Peyer's patch (tissue), 4 donors: ENCODE measurements at regions not wholly inside any gene's neighbourhood (a gene's known extent, or its start where the extent isn't known, plus 50 kb on each side); places are given as distances from the start of the nearest gene placed in this dataset.

Experiments used
- DNase-seq, 3 donors: peaks; one replicate each; pipeline ENCODE4 v3.0.0-alpha.2; 2017 to 2019
- H3K27ac ChIP-seq, 4 donors: fragments of 200-600 bp; sonication (generic); one replicate each; pipeline ENCODE4 v1.5.1; 2016 to 2019
- H3K27me3 ChIP-seq, 2 donors: fragments of 200-600 bp; sonication (generic); one replicate each; pipeline ENCODE4 v1.5.1; 2019
- H3K36me3 ChIP-seq, 3 donors: fragments of 200-600 bp; sonication (generic); one replicate each; pipeline ENCODE4 v1.5.1; 2016 to 2019
- H3K4me1 ChIP-seq, 4 donors: fragments of 200-600 bp; sonication (generic); one replicate each; pipeline ENCODE4 v1.5.1; 2016 to 2019
- H3K4me3 ChIP-seq, 4 donors: fragments of 200-600 bp; sonication (generic); 1 replicate in 3 of 4; 2 replicates in 1 of 4; pipeline ENCODE4 v1.5.1; 2016 to 2019; ENCODE audit warnings: mild to moderate bottlenecking in 1 of 4
- H3K9me3 ChIP-seq, 4 donors: fragments of 200-600 bp; sonication (generic); one replicate each; pipeline ENCODE4 v1.5.1; 2016 to 2019; ENCODE audit warnings: mild to moderate bottlenecking in 1 of 4
- CTCF ChIP-seq, 6 experiments: fragments of 450-650 bp in 4 of 6; fragments of 200-600 bp in 2 of 6; sonication (generic) in 1 of 6; IDR thresholded peaks; one replicate each; pipeline ENCODE4 v1.5.1; 2017 to 2019; ENCODE audit warnings: antibody characterized with exemption in 6 of 6, mild to moderate bottlenecking in 3 of 6, moderate library complexity in 1 of 6
- POLR2A ChIP-seq, 2 donors: fragments of 450-650 bp; IDR thresholded peaks; one replicate each; pipeline ENCODE4 v1.5.1; 2017; ENCODE audit warnings: antibody characterized with exemption in 2 of 2, mild to moderate bottlenecking in 2 of 2, moderate library complexity in 2 of 2

DNA sequence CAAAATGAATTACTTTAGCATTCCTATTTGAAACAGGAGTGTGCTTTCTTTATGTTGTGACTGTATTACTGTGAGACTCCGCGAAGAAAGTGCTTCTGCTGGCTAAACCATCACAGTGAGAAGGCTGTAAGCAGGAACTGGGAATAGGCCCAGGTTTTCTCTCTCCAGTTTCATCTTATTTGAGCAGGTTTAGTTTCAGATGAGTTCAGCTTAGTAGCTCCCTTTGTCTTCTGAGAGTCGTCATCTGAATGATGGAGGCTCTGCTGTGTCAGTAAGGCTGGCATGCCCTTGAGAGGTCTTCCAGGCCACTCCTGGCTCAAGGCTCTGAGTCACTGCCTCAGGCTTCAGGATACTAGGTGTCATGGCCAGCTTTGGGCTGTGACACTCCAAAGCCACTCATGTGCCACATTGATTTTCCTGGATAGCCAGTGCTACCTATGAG, 205.6 kb upstream of the RGS6 start:
- DNase-seq = no peak
- H3K36me3 ChIP-seq = peaks cover 0 to 44% (median 0%) of the 10 kb centered on the region in 3 donors
- H3K27ac ChIP-seq = no peak overlapping the region
- H3K9me3 ChIP-seq = no peaks in the 10 kb centered on the region
- no peak overlapping the region for H3K4me3 ChIP-seq
- H3K4me1 ChIP-seq = no peaks in the 10 kb centered on the region
- no peak for TF ChIP-seq CTCF (IDR thresholded peaks at IDR 0.05)
- TF ChIP-seq POLR2A (IDR thresholded peaks at IDR 0.05) = no peak
- no peaks in the 10 kb centered on the region for H3K27me3 ChIP-seq

DNA sequence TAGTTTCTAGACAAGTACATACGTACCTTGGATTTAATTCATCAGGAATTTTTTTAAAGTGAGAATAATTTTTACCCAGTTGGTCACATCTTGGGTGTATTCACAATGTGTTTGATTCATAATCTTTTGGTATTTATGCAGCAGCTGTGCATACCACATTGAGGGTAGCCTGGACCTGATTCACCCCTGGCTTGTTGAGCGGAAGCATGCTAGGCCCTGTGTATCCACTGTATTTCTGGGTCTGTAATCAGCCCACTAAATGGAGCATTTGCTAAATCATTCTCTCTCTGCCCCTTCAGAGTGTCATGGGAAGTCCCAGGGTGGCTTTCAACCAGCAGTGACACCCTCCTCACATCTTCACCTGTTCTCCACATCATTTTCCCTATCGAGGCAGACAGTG, 203.8 kb upstream of the RGS6 start:
- TF ChIP-seq POLR2A (IDR thresholded peaks at IDR 0.05) (no peak), CTCF (IDR thresholded peaks at IDR 0.05) (no peak)
- Histone ChIP-seq H3K4me3 (no peak overlapping the region), H3K9me3 (no peaks in the 10 kb centered on the region), H3K27me3 (no peaks in the 10 kb centered on the region), H3K36me3 (peaks cover 0 to 57% (median 0%) of the 10 kb centered on the region in 3 donors), H3K4me1 (no peaks in the 10 kb centered on the region), H3K27ac (no peak overlapping the region)
- DNase-seq = no peak

DNA sequence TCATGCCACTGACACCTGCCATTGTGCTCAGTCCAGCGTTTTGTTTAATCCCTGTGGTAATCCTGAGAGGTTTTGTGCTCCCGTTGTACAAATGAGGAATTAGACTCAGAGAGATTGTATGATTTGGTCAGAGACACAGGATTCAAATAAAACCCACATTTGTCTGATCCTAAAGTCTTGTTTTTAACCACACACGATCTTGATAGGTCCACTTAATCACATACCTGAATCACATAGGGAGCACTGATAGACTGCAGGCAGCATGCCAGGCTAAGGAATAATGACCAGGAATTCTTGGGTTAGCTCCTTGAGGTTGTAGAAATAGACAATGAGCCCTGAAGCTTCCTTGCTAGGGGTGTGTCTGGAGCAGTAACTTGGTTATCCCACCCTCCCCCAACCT, 202.6 kb upstream of the RGS6 start:
- Histone ChIP-seq H3K36me3 (peaks cover 0 to 62% (median 0%) of the 10 kb centered on the region in 3 donors), H3K4me3 (no peak overlapping the region), H3K27me3 (no peaks in the 10 kb centered on the region), H3K4me1 (no peaks in the 10 kb centered on the region), H3K9me3 (no peaks in the 10 kb centered on the region), H3K27ac (no peak overlapping the region)
- no peak for TF ChIP-seq POLR2A (IDR thresholded peaks at IDR 0.05)
- TF ChIP-seq CTCF (IDR thresholded peaks at IDR 0.05) = no peak
- no peak for DNase-seq

DNA sequence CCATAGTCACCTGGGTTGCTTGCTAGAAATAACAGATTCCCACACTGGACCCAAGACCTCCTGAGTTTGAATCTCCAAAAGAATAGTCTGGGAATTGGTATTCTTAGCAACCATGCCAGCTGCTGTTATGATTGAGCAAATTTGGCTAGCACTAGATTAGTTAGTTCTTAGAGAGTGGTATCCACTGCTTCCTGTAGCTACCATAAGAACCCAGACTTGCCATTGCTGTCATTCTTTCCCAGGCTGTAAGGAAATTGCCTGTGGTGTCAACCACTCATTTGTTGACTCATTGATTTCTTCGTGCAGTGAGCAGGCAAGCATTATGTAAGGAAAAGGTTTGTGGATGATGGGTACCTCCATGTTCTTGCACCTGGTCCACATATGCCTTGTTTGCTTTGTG, 201.8 kb upstream of the RGS6 start:
- Histone ChIP-seq H3K36me3 (peaks cover 0 to 66% (median 0%) of the 10 kb centered on the region in 3 donors), H3K9me3 (no peaks in the 10 kb centered on the region), H3K27ac (no peak overlapping the region), H3K4me3 (no peak overlapping the region), H3K27me3 (no peaks in the 10 kb centered on the region), H3K4me1 (no peaks in the 10 kb centered on the region)
- TF ChIP-seq CTCF (IDR thresholded peaks at IDR 0.05) (no peak), POLR2A (IDR thresholded peaks at IDR 0.05) (no peak)
- DNase-seq = no peak

GRCh38 chr14:71731096-71731495, 201.1 kb upstream of the RGS6 start:
- Histone ChIP-seq H3K4me3 (no peak overlapping the region), H3K27ac (no peak overlapping the region), H3K27me3 (no peaks in the 10 kb centered on the region), H3K9me3 (no peaks in the 10 kb centered on the region), H3K36me3 (peaks cover 0 to 72% (median 0%) of the 10 kb centered on the region in 3 donors), H3K4me1 (no peaks in the 10 kb centered on the region)
- TF ChIP-seq CTCF (IDR thresholded peaks at IDR 0.05) (no peak), POLR2A (IDR thresholded peaks at IDR 0.05) (no peak)
- DNase-seq = no peak
